Liver (tissue), 3 donors: ENCODE measurements at regions not wholly inside any gene's neighbourhood (a gene's known extent, or its start where the extent isn't known, plus 50 kb on each side); places are given as distances from the start of the nearest gene placed in this dataset.

Source experiments
- CTCF ChIP-seq: fragments of 150-350 bp; IDR thresholded peaks from 2 replicates; pipeline ENCODE4 v1.5.1; 2017; ENCODE audit warnings: improper control_type of control experiment, low read depth, low read length; ENCODE audit not compliant: missing input control
- FOXA1 ChIP-seq: IDR thresholded peaks from 2 replicates; pipeline ENCODE4 v1.6.1; 2016; ENCODE audit warnings: antibody characterized with exemption
- GABPA ChIP-seq, 2 donors: IDR thresholded peaks in 1 of 2; conservative IDR thresholded peaks in 1 of 2; 2 replicates each; pipeline ENCODE4 v1.6.1; 2016; ENCODE audit warnings: antibody characterized with exemption in 2 of 2, mild to moderate bottlenecking in 1 of 2, moderate library complexity in 1 of 2
- JUND ChIP-seq, 2 donors: IDR thresholded peaks; 2 replicates each; pipeline ENCODE4 v1.6.1; 2016; ENCODE audit warnings: antibody characterized with exemption in 2 of 2
- SP1 ChIP-seq: IDR thresholded peaks from 2 replicates; pipeline ENCODE4 v1.6.1; 2018; ENCODE audit warnings: antibody characterized with exemption, mild to moderate bottlenecking
- donor health status: healthy.
- donor health status: healthy.

GRCh38 chr2:205902900-205903237 lies 183.1 kb downstream of the INO80D start:
- TF ChIP-seq GABPA (IDR thresholded peaks at IDR 0.05 in 1 of 2, conservative IDR thresholded peaks at IDR 0.05 in 1 of 2) (no peak), SP1 (no peak), FOXA1 (no peak), CTCF (no peak), JUND (IDR thresholded peaks at IDR 0.05) (no peak)
